ENCODE measurements at regions not wholly inside any gene's neighbourhood (a gene's known extent, or its start where the extent isn't known, plus 50 kb on each side); places are given as distances from the start of the nearest gene placed in this dataset.
"Not testable (repeated sequence)": the region's sequence is repeated elsewhere in the genome, so short reads cannot be mapped to it uniquely, and the experiment has no call there.

GRCh38 chr5:118115791-118116190, 872.6 kb downstream of the DTWD2 start (continued):
- TF ChIP-seq NKRF (conservative IDR thresholded peaks at IDR 0.05) = no peak
- no peak for TF ChIP-seq RELA (IDR thresholded peaks at IDR 0.05; ENCODE audit: borderline replicate concordance, partially characterized antibody)
- no peak for TF ChIP-seq FOXM1 (IDR thresholded peaks at IDR 0.05; ENCODE audit: low read depth, low read length)
- TF ChIP-seq YY1 (IDR thresholded peaks at IDR 0.05; ENCODE audit: low read depth, low read length) = no peak
- no peak for TF ChIP-seq IKZF1 (conservative IDR thresholded peaks at IDR 0.05)

- no peaks in the 10 kb centered on the region for H3K27me3 ChIP-seq (replicated peaks in 1 of 2; ENCODE audit: control insufficient read depth in 2 of 2, insufficient read depth in 2 of 2, low read length in 1 of 2)
- H3K9ac ChIP-seq (ENCODE audit: control insufficient read depth, insufficient read depth, low read length) = no peak overlapping the region
- TF ChIP-seq TCF12 (IDR thresholded peaks at IDR 0.05; ENCODE audit: low read depth, low read length) = no peak
- TF ChIP-seq EED (IDR thresholded peaks at IDR 0.05; ENCODE audit: low read depth) = no peak
- TF ChIP-seq ZZZ3 (IDR thresholded peaks at IDR 0.05; ENCODE audit: control insufficient read depth, insufficient read length, low read depth) = no peak
- no peak for TF ChIP-seq ATF3 (IDR thresholded peaks at IDR 0.05; ENCODE audit: borderline replicate concordance, extremely low read depth, low read depth, low read length)
- TF ChIP-seq NBN (IDR thresholded peaks at IDR 0.05) = no peak
- no peak for TF ChIP-seq STAT1 (conservative IDR thresholded peaks at IDR 0.05)
- CTCF ChIA-PET = no interaction called here
- no peaks in the 10 kb centered on the region for H3K36me3 ChIP-seq (ENCODE audit: control insufficient read depth in 2 of 2, insufficient read depth in 2 of 2, low read length in 1 of 2)
- POLR2A ChIA-PET = no interaction called here
- ATAC-seq (no peak), DNase-seq (ENCODE audit: low read depth, low spot score) (no peak), FAIRE-seq (no peak)
- H3K4me2 ChIP-seq (ENCODE audit: control insufficient read depth, insufficient read depth) = no peak overlapping the region
- no peaks in the 10 kb centered on the region for H3K4me1 ChIP-seq (ENCODE audit: control insufficient read depth, insufficient read depth, low read length)
- RAD21 ChIA-PET (ENCODE audit: unreplicated experiment) = no interaction called here
- no peak overlapping the region for H3K4me3 ChIP-seq
- H4K20me1 ChIP-seq (ENCODE audit: control insufficient read depth, insufficient read depth) = no peaks in the 10 kb centered on the region
- H3K9me3 ChIP-seq (replicated peaks; ENCODE audit: control insufficient read depth, insufficient read depth, low read length) = no peaks in the 10 kb centered on the region
- no peaks in the 10 kb centered on the region for H3K79me2 ChIP-seq (ENCODE audit: control insufficient read depth, insufficient read depth, low read length)
- H2AFZ ChIP-seq (ENCODE audit: control insufficient read depth, low read depth, low read length) = no peak overlapping the region
- H3K27ac ChIP-seq (ENCODE audit: control insufficient read depth, insufficient read depth) = no peak overlapping the region
- in situ Hi-C loops (cut with MboI) (no loop called here), intact Hi-C loops (cut with micrococcal nuclease; ENCODE audit: unreplicated experiment) (no loop called here)
- SMC1A ChIA-PET (ENCODE audit: uncharacterized antibody, unreplicated experiment) = no interaction called here
- no TSS peak for BruUV-seq (replicated peaks)
- WGBS (ENCODE audit: insufficient coverage, insufficient replicate concordance, low lambda C conversion rate, missing lambda C conversion rate) = 0% methylated on average over 5 of the region's 5 CpGs
Observed at GRCh38 chr5:118111956-118112355, 876.4 kb downstream of the DTWD2 start.

GRCh38 chr5:118107246-118107645, 881.1 kb downstream of the DTWD2 start:
- WGBS (ENCODE audit: insufficient coverage, insufficient replicate concordance, low lambda C conversion rate, missing lambda C conversion rate) = 3% methylated on average over 3 of the region's 3 CpGs
- ATAC-seq; H3K36me3 ChIP-seq (ENCODE audit: control insufficient read depth in 2 of 2, insufficient read depth in 2 of 2, low read length in 1 of 2); in situ Hi-C loops (cut with MboI); intact Hi-C loops (cut with micrococcal nuclease; ENCODE audit: unreplicated experiment); FAIRE-seq; H3K9me3 ChIP-seq (replicated peaks; ENCODE audit: control insufficient read depth, insufficient read depth, low read length); H3K4me1 ChIP-seq (ENCODE audit: control insufficient read depth, insufficient read depth, low read length); H4K20me1 ChIP-seq (ENCODE audit: control insufficient read depth, insufficient read depth); H3K27me3 ChIP-seq (replicated peaks in 1 of 2; ENCODE audit: control insufficient read depth in 2 of 2, insufficient read depth in 2 of 2, low read length in 1 of 2); H3K9ac ChIP-seq (ENCODE audit: control insufficient read depth, insufficient read depth, low read length); SMC1A ChIA-PET (ENCODE audit: uncharacterized antibody, unreplicated experiment); RAD21 ChIA-PET (ENCODE audit: unreplicated experiment); H2AFZ ChIP-seq (ENCODE audit: control insufficient read depth, low read depth, low read length); DNase-seq (ENCODE audit: low read depth, low spot score); H3K79me2 ChIP-seq (ENCODE audit: control insufficient read depth, insufficient read depth, low read length); H3K4me3 ChIP-seq; BruUV-seq (replicated peaks); H3K27ac ChIP-seq (ENCODE audit: control insufficient read depth, insufficient read depth); H3K4me2 ChIP-seq (ENCODE audit: control insufficient read depth, insufficient read depth): not testable (repeated sequence)
- ChIA-PET POLR2A (interaction anchor here (0.7 kb wide), 1 partner anchor 9 kb away, joined by 3 read pairs; no protein-coding TSS in a partner anchor), CTCF (interaction anchor here (0.7 kb wide), 1 partner anchor 760 kb away, joined by 3 read pairs; no protein-coding TSS in a partner anchor)

Measured in GM12878 (cell line).